ENCODE measurements at regions not wholly inside any gene's neighbourhood (a gene's known extent, or its start where the extent isn't known, plus 50 kb on each side); places are given as distances from the start of the nearest gene placed in this dataset.

DNA sequence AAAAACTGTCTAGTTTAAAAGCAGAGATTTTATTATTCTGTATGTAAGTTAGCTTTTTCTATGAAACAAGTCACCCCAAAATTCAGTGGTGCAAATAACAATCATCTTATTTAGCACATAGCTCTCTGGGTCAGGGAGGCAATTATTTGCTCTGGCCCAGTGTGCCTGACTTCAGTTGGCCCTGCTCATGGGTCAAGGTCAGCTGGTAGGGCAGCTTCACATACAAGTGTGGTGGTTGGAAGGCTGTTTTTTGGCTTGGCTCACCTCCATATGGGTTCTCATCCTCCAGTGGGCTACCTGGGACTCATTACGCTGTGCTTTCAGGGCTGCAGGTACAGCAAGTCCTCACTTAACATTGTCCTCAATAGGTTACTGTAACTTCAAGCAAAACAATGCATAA, 228.6 kb downstream of the NR2F2 start:
- no peak for TF ChIP-seq POLR2A (IDR thresholded peaks at IDR 0.05)
- TF ChIP-seq, protein P1, sequence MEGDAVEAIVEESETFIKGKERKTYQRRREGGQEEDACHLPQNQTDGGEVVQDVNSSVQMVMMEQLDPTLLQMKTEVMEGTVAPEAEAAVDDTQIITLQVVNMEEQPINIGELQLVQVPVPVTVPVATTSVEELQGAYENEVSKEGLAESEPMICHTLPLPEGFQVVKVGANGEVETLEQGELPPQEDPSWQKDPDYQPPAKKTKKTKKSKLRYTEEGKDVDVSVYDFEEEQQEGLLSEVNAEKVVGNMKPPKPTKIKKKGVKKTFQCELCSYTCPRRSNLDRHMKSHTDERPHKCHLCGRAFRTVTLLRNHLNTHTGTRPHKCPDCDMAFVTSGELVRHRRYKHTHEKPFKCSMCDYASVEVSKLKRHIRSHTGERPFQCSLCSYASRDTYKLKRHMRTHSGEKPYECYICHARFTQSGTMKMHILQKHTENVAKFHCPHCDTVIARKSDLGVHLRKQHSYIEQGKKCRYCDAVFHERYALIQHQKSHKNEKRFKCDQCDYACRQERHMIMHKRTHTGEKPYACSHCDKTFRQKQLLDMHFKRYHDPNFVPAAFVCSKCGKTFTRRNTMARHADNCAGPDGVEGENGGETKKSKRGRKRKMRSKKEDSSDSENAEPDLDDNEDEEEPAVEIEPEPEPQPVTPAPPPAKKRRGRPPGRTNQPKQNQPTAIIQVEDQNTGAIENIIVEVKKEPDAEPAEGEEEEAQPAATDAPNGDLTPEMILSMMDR (IDR thresholded peaks at IDR 0.05), result no peak

All from heart left ventricle (tissue), 13 donors.